Astrocyte (in vitro differentiated cells and primary cell): ENCODE measurements at regions not wholly inside any gene's neighbourhood (a gene's known extent, or its start where the extent isn't known, plus 50 kb on each side); places are given as distances from the start of the nearest gene placed in this dataset.

ENCODE experiments used
- CTCF ChIP-seq: IDR thresholded peaks from 2 replicates; pipeline ENCODE4 v1.5.1; 2011; ENCODE audit warnings: low read depth, mild to moderate bottlenecking, inconsistent platforms, low read length, moderate library complexity; ENCODE audit not compliant: insufficient read depth
- EZH2 ChIP-seq: IDR thresholded peaks from 2 replicates; pipeline ENCODE4 v1.6.1; 2012; ENCODE audit warnings: mild to moderate bottlenecking, low read length, inconsistent platforms; ENCODE audit not compliant: insufficient read depth

GRCh38 chr14:36233217-36233616 lies 56.7 kb upstream of the PTCSC3 start:
- TF ChIP-seq CTCF: no peak
- no peak for TF ChIP-seq EZH2
